SJSA1 (cell line): ENCODE measurements at regions not wholly inside any gene's neighbourhood (a gene's known extent, or its start where the extent isn't known, plus 50 kb on each side); places are given as distances from the start of the nearest gene placed in this dataset.

ENCODE experiments used
- DNase-seq, 2 experiments: peaks; one replicate each; pipeline ENCODE4 v3.0.0-alpha.2; 2015 to 2020; ENCODE audit warnings: low spot score in 2 of 2, low read depth in 1 of 2
- H3K27ac ChIP-seq: fragments of 250-450 bp; sonication (Bioruptor Pico); 2 replicates; pipeline ENCODE4 v1.5.1; 2020; ENCODE audit warnings: mild to moderate bottlenecking, moderate library complexity
- H3K27me3 ChIP-seq: fragments of 250-450 bp; sonication (Bioruptor Pico); replicated peaks from 2 replicates; pipeline ENCODE4 v1.5.1; 2020; ENCODE audit warnings: mild to moderate bottlenecking, moderate library complexity
- H3K36me3 ChIP-seq: fragments of 250-450 bp; sonication (Bioruptor Pico); 2 replicates; pipeline ENCODE4 v1.5.1; 2020; ENCODE audit warnings: mild to moderate bottlenecking
- H3K4me1 ChIP-seq: fragments of 250-450 bp; sonication (Bioruptor Pico); replicated peaks from 2 replicates; pipeline ENCODE4 v1.6.1; 2021; ENCODE audit warnings: mild to moderate bottlenecking
- H3K4me3 ChIP-seq: fragments of 250-450 bp; sonication (Bioruptor Pico); 2 replicates; pipeline ENCODE4 v1.5.1; 2020; ENCODE audit warnings: mild to moderate bottlenecking
- H3K9me3 ChIP-seq: fragments of 250-450 bp; sonication (Bioruptor Pico); replicated peaks from 2 replicates; pipeline ENCODE4 v1.5.1; 2020; ENCODE audit warnings: mild to moderate bottlenecking

GRCh38 chr20:12593342-12593873 lies 415.4 kb upstream of the SPTLC3 start:
- Histone ChIP-seq H3K9me3 (0 out of 2 replicates have a peak, but pooled peaks cover 3% of the 10 kb centered on the region), H3K27ac (no peak overlapping the region), H3K4me3 (no peak overlapping the region), H3K36me3 (no peaks in the 10 kb centered on the region), H3K27me3 (no peaks in the 10 kb centered on the region), H3K4me1 (no peaks in the 10 kb centered on the region)
- no peak for DNase-seq

- no peak overlapping the region for H3K27ac ChIP-seq
- no peak for DNase-seq
Measured at GRCh38 chr20:12594410-12595088, 414.2 kb upstream of the SPTLC3 start.

GRCh38 chr20:12595841-12596240 lies 412.9 kb upstream of the SPTLC3 start:
- Histone ChIP-seq H3K9me3 (0 out of 2 replicates have a peak, but pooled peaks cover 3% of the 10 kb centered on the region), H3K27me3 (no peaks in the 10 kb centered on the region), H3K4me1 (no peaks in the 10 kb centered on the region), H3K4me3 (no peak overlapping the region), H3K27ac (no peak overlapping the region), H3K36me3 (no peaks in the 10 kb centered on the region)
- DNase-seq, result no peak

More at GRCh38 chr20:12594410-12595088, 414.2 kb upstream of the SPTLC3 start:
- no peak overlapping the region for H3K4me3 ChIP-seq
- H3K9me3 ChIP-seq, result 0 out of 2 replicates have a peak, but pooled peaks cover 3% of the 10 kb centered on the region
- H3K27me3 ChIP-seq, result no peaks in the 10 kb centered on the region
- H3K4me1 ChIP-seq, result no peaks in the 10 kb centered on the region
- H3K36me3 ChIP-seq, result no peaks in the 10 kb centered on the region

GRCh38 chr20:12596863-12597262 lies 411.9 kb upstream of the SPTLC3 start:
- H3K27ac ChIP-seq, result no peak overlapping the region
- H3K4me1 ChIP-seq, result no peaks in the 10 kb centered on the region
- no peaks in the 10 kb centered on the region for H3K9me3 ChIP-seq
- no peak overlapping the region for H3K4me3 ChIP-seq
- no peaks in the 10 kb centered on the region for H3K36me3 ChIP-seq
- H3K27me3 ChIP-seq, result no peaks in the 10 kb centered on the region
- no peak for DNase-seq

- H3K4me3 ChIP-seq, result no peak overlapping the region
- H3K36me3 ChIP-seq, result no peaks in the 10 kb centered on the region
- no peaks in the 10 kb centered on the region for H3K4me1 ChIP-seq
- DNase-seq, result no peak
- H3K27me3 ChIP-seq, result no peaks in the 10 kb centered on the region
- no peak overlapping the region for H3K27ac ChIP-seq
- H3K9me3 ChIP-seq, result no peaks in the 10 kb centered on the region
Measured at GRCh38 chr20:12597551-12597950, 411.2 kb upstream of the SPTLC3 start.

GRCh38 chr20:12598894-12599293 lies 409.9 kb upstream of the SPTLC3 start:
- H3K27ac ChIP-seq, result no peak overlapping the region
- no peaks in the 10 kb centered on the region for H3K9me3 ChIP-seq
- no peaks in the 10 kb centered on the region for H3K27me3 ChIP-seq
- H3K4me1 ChIP-seq, result no peaks in the 10 kb centered on the region
- DNase-seq, result no peak
- H3K4me3 ChIP-seq, result no peak overlapping the region
- H3K36me3 ChIP-seq, result no peaks in the 10 kb centered on the region

- Histone ChIP-seq H3K4me3 (no peak overlapping the region), H3K27me3 (no peaks in the 10 kb centered on the region), H3K4me1 (no peaks in the 10 kb centered on the region), H3K9me3 (no peaks in the 10 kb centered on the region), H3K27ac (no peak overlapping the region), H3K36me3 (no peaks in the 10 kb centered on the region)
- no peak for DNase-seq
Measured at GRCh38 chr20:12599494-12599893, 409.3 kb upstream of the SPTLC3 start.

GRCh38 chr20:12605751-12606150 lies 403.0 kb upstream of the SPTLC3 start:
- DNase-seq, result no peak
- H3K36me3 ChIP-seq, result no peaks in the 10 kb centered on the region
- no peaks in the 10 kb centered on the region for H3K27me3 ChIP-seq
- no peak overlapping the region for H3K4me3 ChIP-seq
- H3K4me1 ChIP-seq, result no peaks in the 10 kb centered on the region
- H3K9me3 ChIP-seq, result no peaks in the 10 kb centered on the region
- no peak overlapping the region for H3K27ac ChIP-seq

GRCh38 chr20:12610871-12611270 lies 397.9 kb upstream of the SPTLC3 start:
- Histone ChIP-seq H3K27ac (no peak overlapping the region), H3K4me1 (no peaks in the 10 kb centered on the region), H3K36me3 (no peaks in the 10 kb centered on the region; the same call in 1 of the 2 replicates), H3K4me3 (no peak overlapping the region), H3K9me3 (no peaks in the 10 kb centered on the region), H3K27me3 (no peaks in the 10 kb centered on the region)
- no peak for DNase-seq

- no peaks in the 10 kb centered on the region for H3K27me3 ChIP-seq
- DNase-seq, result no peak
- H3K9me3 ChIP-seq, result 0 out of 2 replicates have a peak, but pooled peaks cover 5% of the 10 kb centered on the region
- no peak overlapping the region for H3K27ac ChIP-seq
- H3K36me3 ChIP-seq, result no peaks in the 10 kb centered on the region; the same call in 1 of the 2 replicates
- H3K4me3 ChIP-seq, result no peak overlapping the region
- no peaks in the 10 kb centered on the region for H3K4me1 ChIP-seq
Measured at GRCh38 chr20:12614764-12615163, 394.0 kb upstream of the SPTLC3 start.

- 0 out of 2 replicates have a peak, but pooled peaks cover 5% of the 10 kb centered on the region for H3K9me3 ChIP-seq
- no peak for DNase-seq
- no peak overlapping the region for H3K27ac ChIP-seq
- H3K4me1 ChIP-seq, result no peaks in the 10 kb centered on the region
- no peaks in the 10 kb centered on the region; the same call in 1 of the 2 replicates for H3K36me3 ChIP-seq
- H3K27me3 ChIP-seq, result no peaks in the 10 kb centered on the region
- H3K4me3 ChIP-seq, result no peak overlapping the region
Measured at GRCh38 chr20:12617076-12617475, 391.7 kb upstream of the SPTLC3 start.

- no peaks in the 10 kb centered on the region for H3K36me3 ChIP-seq
- no peaks in the 10 kb centered on the region for H3K9me3 ChIP-seq
- DNase-seq, result no peak
- H3K27me3 ChIP-seq, result no peaks in the 10 kb centered on the region
- no peak overlapping the region for H3K27ac ChIP-seq
- H3K4me3 ChIP-seq, result no peak overlapping the region
- H3K4me1 ChIP-seq, result no peaks in the 10 kb centered on the region
Measured at GRCh38 chr20:12623870-12624269, 384.9 kb upstream of the SPTLC3 start.

GRCh38 chr20:12627485-12627884 lies 381.3 kb upstream of the SPTLC3 start:
- no peaks in the 10 kb centered on the region for H3K36me3 ChIP-seq
- no peak overlapping the region for H3K4me3 ChIP-seq
- H3K4me1 ChIP-seq, result no peaks in the 10 kb centered on the region
- H3K27ac ChIP-seq, result no peak overlapping the region
- no peaks in the 10 kb centered on the region for H3K27me3 ChIP-seq
- no peak for DNase-seq
- H3K9me3 ChIP-seq, result no peaks in the 10 kb centered on the region

- no peak overlapping the region for H3K4me3 ChIP-seq
- DNase-seq, result no peak
- H3K27ac ChIP-seq, result no peak overlapping the region
- H3K4me1 ChIP-seq, result no peaks in the 10 kb centered on the region
- no peaks in the 10 kb centered on the region for H3K27me3 ChIP-seq
- no peaks in the 10 kb centered on the region for H3K36me3 ChIP-seq
- no peaks in the 10 kb centered on the region for H3K9me3 ChIP-seq
Measured at GRCh38 chr20:12638633-12639312, 370.0 kb upstream of the SPTLC3 start.
